ENCODE measurements at regions not wholly inside any gene's neighbourhood (a gene's known extent, or its start where the extent isn't known, plus 50 kb on each side); places are given as distances from the start of the nearest gene placed in this dataset.

DNA sequence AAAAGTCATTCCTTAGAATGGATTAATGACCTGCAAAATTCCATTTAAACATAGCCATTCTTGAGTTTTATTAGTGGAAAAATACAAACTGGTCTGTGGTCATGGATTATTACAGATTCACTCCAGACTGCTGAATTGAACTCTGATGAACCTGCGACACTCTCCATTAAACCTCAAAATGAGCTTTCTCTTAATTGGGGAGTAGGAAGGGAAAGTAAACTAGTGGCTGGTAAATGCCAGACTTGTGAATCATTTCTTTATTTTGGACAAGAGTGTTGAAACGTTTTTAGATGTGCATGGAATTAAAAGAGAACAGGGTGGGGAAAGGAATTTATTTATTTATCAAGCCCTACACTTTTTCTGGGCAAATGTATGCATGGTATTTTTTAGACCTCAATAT lies 321.2 kb upstream of the FANCL start:
- TF ChIP-seq, protein P1, sequence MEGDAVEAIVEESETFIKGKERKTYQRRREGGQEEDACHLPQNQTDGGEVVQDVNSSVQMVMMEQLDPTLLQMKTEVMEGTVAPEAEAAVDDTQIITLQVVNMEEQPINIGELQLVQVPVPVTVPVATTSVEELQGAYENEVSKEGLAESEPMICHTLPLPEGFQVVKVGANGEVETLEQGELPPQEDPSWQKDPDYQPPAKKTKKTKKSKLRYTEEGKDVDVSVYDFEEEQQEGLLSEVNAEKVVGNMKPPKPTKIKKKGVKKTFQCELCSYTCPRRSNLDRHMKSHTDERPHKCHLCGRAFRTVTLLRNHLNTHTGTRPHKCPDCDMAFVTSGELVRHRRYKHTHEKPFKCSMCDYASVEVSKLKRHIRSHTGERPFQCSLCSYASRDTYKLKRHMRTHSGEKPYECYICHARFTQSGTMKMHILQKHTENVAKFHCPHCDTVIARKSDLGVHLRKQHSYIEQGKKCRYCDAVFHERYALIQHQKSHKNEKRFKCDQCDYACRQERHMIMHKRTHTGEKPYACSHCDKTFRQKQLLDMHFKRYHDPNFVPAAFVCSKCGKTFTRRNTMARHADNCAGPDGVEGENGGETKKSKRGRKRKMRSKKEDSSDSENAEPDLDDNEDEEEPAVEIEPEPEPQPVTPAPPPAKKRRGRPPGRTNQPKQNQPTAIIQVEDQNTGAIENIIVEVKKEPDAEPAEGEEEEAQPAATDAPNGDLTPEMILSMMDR (IDR thresholded peaks at IDR 0.05; ENCODE audit: low read depth, low read length), result no peak
- no peak for TF ChIP-seq EZH2phosphoT487 (IDR thresholded peaks at IDR 0.05; ENCODE audit: low read depth)

All from OCI-LY3 (cell line).